ENCODE measurements at regions not wholly inside any gene's neighbourhood (a gene's known extent, or its start where the extent isn't known, plus 50 kb on each side); places are given as distances from the start of the nearest gene placed in this dataset.

- Mint-ChIP-seq H3K36me3 (ENCODE audit: insufficient read depth in 1 of 3, low read depth in 3 of 3) (no peaks in the 10 kb centered on the region), H3K9me3 (no peaks in the 10 kb centered on the region), H3K27me3 (ENCODE audit: low read depth) (peaks cover 21% of the 10 kb centered on the region), H3K27ac (no peak overlapping the region), H3K4me1 (peaks cover 0 to 8% of the 10 kb centered on the region in 2 experiments; a peak in 2 of 4 replicates), H3K4me3 (no peak overlapping the region)
- Histone ChIP-seq H3K14ac (ENCODE audit: insufficient read depth, low read length) (peak overlapping the region; percentile 60), H2BK5ac (ENCODE audit: insufficient read length, low read length) (no peak overlapping the region), H3K23ac (ENCODE audit: insufficient read length, low read depth, low read length) (no peak overlapping the region), H3K56ac (ENCODE audit: insufficient read length, low read depth, low read length) (no peak overlapping the region), H3K18ac (ENCODE audit: insufficient read length, low read depth, low read length) (no peak overlapping the region), H2AK5ac (ENCODE audit: insufficient read length, low read length) (no peak overlapping the region), H2BK20ac (ENCODE audit: low read depth, low read length, poor library complexity, severe bottlenecking) (no peak overlapping the region), H3K79me1 (ENCODE audit: insufficient read depth, low read depth, low read length, poor library complexity, severe bottlenecking) (no peaks in the 10 kb centered on the region), H2BK12ac (ENCODE audit: insufficient read length, low read depth, low read length) (no peak overlapping the region), H4K91ac (ENCODE audit: insufficient read length, low read depth, low read length) (no peak overlapping the region), H3K9ac (ENCODE audit: extremely low read depth, insufficient read length, low read length) (no peak overlapping the region), H3K4ac (ENCODE audit: low read depth, low read length) (no peak overlapping the region), H4K8ac (replicated peaks; ENCODE audit: insufficient read length, low read depth, low read length) (no peak overlapping the region), H3K23me2 (ENCODE audit: insufficient read length, low read depth, low read length, poor library complexity, severe bottlenecking) (no peaks in the 10 kb centered on the region), H3K27ac (ENCODE audit: insufficient read length, low read depth, low read length) (no peak overlapping the region), H2BK15ac (ENCODE audit: low read depth, low read length) (no peak overlapping the region), H3T11ph (ENCODE audit: low read length) (no peak overlapping the region), H3K9me3 (ENCODE audit: control insufficient read depth, low read depth, low read length) (no peaks in the 10 kb centered on the region), H3K4me1 (ENCODE audit: insufficient read depth, low read length) (no peaks in the 10 kb centered on the region), H3K79me2 (ENCODE audit: insufficient read depth, low read length) (no peaks in the 10 kb centered on the region), H2BK120ac (ENCODE audit: low read depth, low read length, poor library complexity, severe bottlenecking) (no peak overlapping the region), H3K27me3 (ENCODE audit: insufficient read depth, low read length) (no peaks in the 10 kb centered on the region), H4K20me1 (ENCODE audit: control insufficient read depth, insufficient read depth, insufficient read length) (no peaks in the 10 kb centered on the region), H2AFZ (ENCODE audit: low read length) (no peak overlapping the region), H4K5ac (ENCODE audit: insufficient read length, low read depth, low read length) (no peak overlapping the region), H3K4me2 (ENCODE audit: insufficient read depth, insufficient read length, low read length) (no peak overlapping the region)
- no peak for DNase-seq
- TF ChIP-seq CTCF (conservative IDR thresholded peaks at IDR 0.05): no peak
- WGBS (ENCODE audit: extremely low coverage, insufficient read length, low lambda C conversion rate): no CpG with 5 or more reads among the region's 12 CpGs
Observed at GRCh38 chr17:34781571-34782108, 179.6 kb downstream of the CCT6B start.

All from H9 (cell line).